Natural killer cell (primary cell): ENCODE measurements at regions not wholly inside any gene's neighbourhood (a gene's known extent, or its start where the extent isn't known, plus 50 kb on each side); places are given as distances from the start of the nearest gene placed in this dataset.

Experiments
- ATAC-seq, 3 donors: fragments of 150-1000 bp in 2 of 3; fragments of 200-7000 bp in 1 of 3; cut with Tn5 transposase; 1 replicate in 1 of 3; 2 replicates in 2 of 3; pipeline ENCODE4 v1.10.0; 2021; ENCODE audit warnings: mild to moderate bottlenecking in 2 of 3, moderate library complexity in 2 of 3
- DNase-seq, 2 donors: peaks; one replicate each; pipeline versions ENCODE4 v3.0.0 to v3.0.0-alpha.2; 2013 to 2021; ENCODE audit warnings: mixed read lengths in 1 of 2
- H3K27ac ChIP-seq: one replicate; pipeline ENCODE4 v1.5.1; 2013; ENCODE audit warnings: mild to moderate bottlenecking, low read length
- H3K27me3 ChIP-seq: one replicate; pipeline ENCODE4 v1.6.1; 2013; ENCODE audit warnings: low read length; ENCODE audit not compliant: control insufficient read depth, insufficient read depth
- H3K36me3 ChIP-seq: one replicate; pipeline ENCODE4 v1.6.1; 2013; ENCODE audit warnings: low read length; ENCODE audit not compliant: control insufficient read depth, insufficient read depth
- H3K4me1 ChIP-seq: one replicate; pipeline ENCODE4 v1.6.1; 2013; ENCODE audit warnings: low read length; ENCODE audit not compliant: control insufficient read depth, insufficient read depth
- H3K4me3 ChIP-seq: one replicate; pipeline ENCODE4 v1.5.1; 2013; ENCODE audit warnings: low read length
- H3K9me3 ChIP-seq: one replicate; pipeline ENCODE4 v1.6.1; 2013; ENCODE audit warnings: low read length; ENCODE audit not compliant: control insufficient read depth, insufficient read depth
- H3K27ac Mint-ChIP-seq, 2 donors: one replicate each; pipeline ENCODE4 v1.8.0; 2022; ENCODE audit warnings: mild to moderate bottlenecking in 2 of 2, mixed read lengths in 2 of 2, moderate library complexity in 1 of 2
- H3K27me3 Mint-ChIP-seq, 2 donors: one replicate each; pipeline ENCODE4 v1.8.0; 2022; ENCODE audit warnings: low read depth in 2 of 2, mixed read lengths in 2 of 2
- H3K36me3 Mint-ChIP-seq: one replicate; pipeline ENCODE4 v1.8.0; 2022; ENCODE audit warnings: mixed read lengths
- H3K4me1 Mint-ChIP-seq, 2 donors: one replicate each; pipeline ENCODE4 v1.8.0; 2022; ENCODE audit warnings: mixed read lengths in 2 of 2
- H3K4me3 Mint-ChIP-seq: one replicate; pipeline ENCODE4 v1.8.0; 2022; ENCODE audit warnings: mild to moderate bottlenecking, moderate library complexity, mixed read lengths
- H3K9me3 Mint-ChIP-seq, 2 donors: one replicate each; pipeline ENCODE4 v1.8.0; 2022; ENCODE audit warnings: mixed read lengths in 2 of 2
- CTCF ChIP-seq: fragments of 200-600 bp; IDR thresholded peaks from one replicate; pipeline ENCODE4 v1.8.0; 2022; ENCODE audit warnings: antibody characterized with exemption
- WGBS: methylation state at CpG from one replicate; pipeline ENCODE4 v1.1.7; 2013; ENCODE audit warnings: missing lambda C conversion rate; ENCODE audit not compliant: insufficient coverage; 5-methylcytosine and 5-hydroxymethylcytosine counted together
- intact Hi-C: fragments of 100-400 bp; cut with micrococcal nuclease; formaldehyde crosslinking; loops from one replicate; pipeline ENCODE4 v1.14.2; 2022

- Histone ChIP-seq H3K36me3 (no peaks in the 10 kb centered on the region), H3K27ac (no peak overlapping the region), H3K4me3 (no peak overlapping the region), H3K4me1 (no peaks in the 10 kb centered on the region), H3K27me3 (no peaks in the 10 kb centered on the region), H3K9me3 (no peaks in the 10 kb centered on the region)
- DNase-seq, result no peak
- Mint-ChIP-seq H3K36me3 (no peaks in the 10 kb centered on the region), H3K9me3 (no peaks in the 10 kb centered on the region), H3K27ac (no peak overlapping the region), H3K27me3 (peaks cover 3 to 10% of the 10 kb centered on the region in 2 donors), H3K4me1 (no peaks in the 10 kb centered on the region), H3K4me3 (no peak overlapping the region)
- no peak for TF ChIP-seq CTCF
- intact Hi-C loops, result no loop called here
- no peak for ATAC-seq
- WGBS, result 92% methylated on average over 8 of the region's 11 CpGs
These were observed 53.9 kb upstream of the TEX55 start for GRCh38 chr3:119091936-119092677.

GRCh38 chr3:119087799-119088198 is 53.2 kb upstream of the IGSF11 start:
- intact Hi-C loops, result no loop called here
- Histone ChIP-seq H3K27ac (no peak overlapping the region), H3K4me1 (no peaks in the 10 kb centered on the region), H3K4me3 (no peak overlapping the region), H3K9me3 (no peaks in the 10 kb centered on the region), H3K27me3 (no peaks in the 10 kb centered on the region), H3K36me3 (no peaks in the 10 kb centered on the region)
- H3K27me3 Mint-ChIP-seq, result peaks cover 2 to 10% of the 10 kb centered on the region in 2 donors
- H3K9me3 Mint-ChIP-seq, result no peaks in the 10 kb centered on the region
- ATAC-seq (no peak), DNase-seq (no peak)
- WGBS, result 83% methylated on average over 1 of the region's 1 CpG
- TF ChIP-seq CTCF, result no peak
- no peak overlapping the region for H3K4me3 Mint-ChIP-seq
- no peaks in the 10 kb centered on the region for H3K36me3 Mint-ChIP-seq
- H3K4me1 Mint-ChIP-seq, result no peaks in the 10 kb centered on the region
- H3K27ac Mint-ChIP-seq, result no peak overlapping the region

- intact Hi-C loops, result no loop called here
- no peaks in the 10 kb centered on the region for H3K27me3 ChIP-seq
- H3K36me3 ChIP-seq, result no peaks in the 10 kb centered on the region
- no peak overlapping the region for H3K4me3 ChIP-seq
- no peaks in the 10 kb centered on the region for H3K4me1 Mint-ChIP-seq
- ATAC-seq (no peak), DNase-seq (no peak)
- H3K36me3 Mint-ChIP-seq, result no peaks in the 10 kb centered on the region
- H3K27ac ChIP-seq, result no peak overlapping the region
- WGBS, result 94% methylated on average over 3 of the region's 3 CpGs
- peaks cover 2 to 10% of the 10 kb centered on the region in 2 donors for H3K27me3 Mint-ChIP-seq
- H3K4me3 Mint-ChIP-seq, result no peak overlapping the region
- no peak for TF ChIP-seq CTCF
- no peaks in the 10 kb centered on the region for H3K9me3 ChIP-seq
- H3K9me3 Mint-ChIP-seq, result no peaks in the 10 kb centered on the region
- no peak overlapping the region for H3K27ac Mint-ChIP-seq
- H3K4me1 ChIP-seq, result no peaks in the 10 kb centered on the region
These were observed 50.4 kb upstream of the IGSF11 start for GRCh38 chr3:119085070-119085439.
